ENCODE measurements at regions not wholly inside any gene's neighbourhood (a gene's known extent, or its start where the extent isn't known, plus 50 kb on each side); places are given as distances from the start of the nearest gene placed in this dataset.

GRCh38 chr21:40901691-40902090 lies 54.7 kb upstream of the DSCAM start:
- DNase-seq, result no peak

DNA sequence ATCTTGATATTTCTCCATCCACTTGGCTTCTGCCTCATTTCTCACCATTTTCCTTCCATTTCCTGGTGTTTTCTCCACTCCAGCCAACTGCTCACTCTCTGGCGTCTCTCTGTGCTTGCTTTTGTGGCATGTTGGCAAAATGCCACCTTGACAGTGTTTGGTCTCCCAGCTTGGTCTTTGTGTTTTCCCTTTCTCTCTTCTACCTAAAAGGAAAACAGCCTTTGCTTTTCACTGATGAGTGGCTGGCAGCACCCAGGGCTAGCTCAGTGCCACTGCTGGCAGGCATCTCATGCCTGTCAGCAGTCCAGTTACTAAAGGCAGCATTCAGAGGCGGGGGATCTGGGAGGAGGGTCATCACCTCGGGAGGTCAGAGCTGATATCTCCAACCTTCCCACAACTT lies 55.3 kb upstream of the DSCAM start:
- DNase-seq, result no peak

DNA sequence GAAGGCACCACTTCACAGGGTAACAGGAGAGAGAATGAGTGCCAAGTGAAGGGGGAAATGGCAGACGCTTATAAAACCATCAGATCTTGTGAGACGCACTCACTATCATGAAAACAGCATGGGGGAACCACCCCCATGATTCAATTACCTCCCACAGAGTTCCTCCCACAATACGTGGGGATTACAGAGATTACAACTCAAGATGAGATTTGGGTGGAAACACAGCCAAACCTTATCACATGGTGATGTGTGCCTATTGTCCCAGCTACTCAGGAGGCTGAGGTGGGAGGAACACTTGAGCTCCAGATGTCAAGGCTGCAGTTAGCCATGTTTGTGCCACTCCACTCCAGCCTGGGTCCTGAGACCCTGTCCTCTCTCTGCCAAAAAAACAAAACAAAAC lies 56.0 kb upstream of the DSCAM start:
- DNase-seq, result no peak

GRCh38 chr21:40905251-40905650 lies 58.3 kb upstream of the DSCAM start:
- no peak for DNase-seq

- DNase-seq, result no peak
Observed at GRCh38 chr21:40912375-40912774, 65.4 kb upstream of the DSCAM start.

DNA sequence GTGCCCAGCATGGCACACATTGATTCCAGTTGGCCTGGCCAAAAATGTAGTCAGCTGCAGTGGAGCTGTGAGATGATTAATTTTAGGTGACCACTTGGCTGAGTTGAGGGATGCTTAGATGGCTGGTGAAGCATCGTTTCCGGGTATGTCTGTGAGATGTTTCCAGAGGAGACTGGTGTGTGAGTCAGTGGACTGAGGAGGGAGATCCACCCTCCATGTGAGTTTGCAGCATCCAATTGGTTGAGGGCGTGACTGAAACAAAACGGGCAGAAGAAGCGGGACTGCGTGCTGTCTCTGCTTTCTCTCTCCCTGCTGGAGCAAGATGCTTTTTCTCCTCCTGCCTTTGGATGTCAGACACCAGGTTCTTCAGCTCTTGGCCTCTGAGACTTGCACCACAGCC lies 68.2 kb upstream of the DSCAM start:
- DNase-seq, result no peak

GRCh38 chr21:40923407-40923806 lies 76.4 kb upstream of the DSCAM start:
- peak; percentile 1 for DNase-seq

- no peak for DNase-seq
Observed at GRCh38 chr21:40923901-40924300, 76.9 kb upstream of the DSCAM start.

- no peak for DNase-seq
Observed at GRCh38 chr21:40924641-40925040, 77.7 kb upstream of the DSCAM start.

DNA sequence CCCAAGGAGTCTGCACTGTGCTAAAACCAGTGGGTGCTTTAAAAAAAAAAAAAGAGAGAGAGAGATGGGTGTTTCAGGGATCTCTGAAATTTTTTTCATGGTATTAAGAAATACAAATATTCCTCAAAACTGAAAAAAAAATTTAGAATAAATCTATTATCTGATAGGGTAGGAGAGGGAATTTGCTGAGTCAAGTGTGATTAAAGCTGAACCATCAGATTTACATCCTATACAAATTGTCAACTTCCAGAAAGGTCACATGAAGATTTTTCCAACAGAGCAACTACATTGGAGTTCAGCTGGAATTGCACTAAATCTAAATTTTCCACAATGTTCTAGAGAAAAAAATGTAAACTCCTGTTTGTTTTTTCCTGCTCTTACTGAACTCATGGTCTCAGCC lies 79.3 kb upstream of the DSCAM start:
- DNase-seq, result no peak

DNA sequence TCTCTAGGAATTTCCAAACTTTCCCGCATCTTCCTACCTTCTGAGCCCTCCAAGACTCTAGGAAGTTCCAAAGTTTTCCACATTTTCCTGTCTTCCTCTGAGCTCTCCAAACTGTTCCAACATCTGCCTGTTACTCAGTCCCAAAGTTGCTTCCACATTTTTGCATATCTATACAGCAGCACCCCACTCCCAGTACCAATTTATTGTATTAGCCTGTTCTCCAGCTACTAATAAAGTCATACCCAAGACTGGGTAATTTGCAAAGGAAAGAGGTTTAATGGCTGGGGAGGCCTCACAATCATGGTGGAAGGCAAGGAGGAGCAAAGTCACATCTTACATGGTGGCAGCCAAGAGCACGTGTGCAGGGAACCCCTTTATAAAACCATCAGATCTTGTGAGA lies 82.9 kb upstream of the DSCAM start:
- DNase-seq, result no peak

- DNase-seq, result no peak
Observed at GRCh38 chr21:40931197-40931596, 84.2 kb upstream of the DSCAM start.

DNA sequence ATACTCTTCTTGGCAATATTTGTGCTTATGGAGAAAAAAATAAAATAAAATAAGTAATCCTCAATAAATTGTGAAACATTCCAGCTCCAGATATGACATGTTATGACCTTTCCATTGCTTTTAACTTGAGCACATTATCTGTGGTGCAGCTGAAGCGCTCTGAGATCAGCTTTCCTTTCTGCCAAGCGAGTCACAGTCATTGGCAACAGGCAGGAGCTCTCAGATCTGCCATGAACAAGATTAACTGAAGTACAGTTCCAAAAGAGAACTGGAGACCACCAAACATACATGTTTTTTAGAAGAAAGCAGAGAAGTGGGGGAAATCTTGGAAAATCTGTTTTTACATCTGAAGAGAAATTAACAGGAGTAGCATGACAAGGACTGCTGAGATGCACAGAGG lies 89.2 kb upstream of the DSCAM start:
- no peak for DNase-seq

DNA sequence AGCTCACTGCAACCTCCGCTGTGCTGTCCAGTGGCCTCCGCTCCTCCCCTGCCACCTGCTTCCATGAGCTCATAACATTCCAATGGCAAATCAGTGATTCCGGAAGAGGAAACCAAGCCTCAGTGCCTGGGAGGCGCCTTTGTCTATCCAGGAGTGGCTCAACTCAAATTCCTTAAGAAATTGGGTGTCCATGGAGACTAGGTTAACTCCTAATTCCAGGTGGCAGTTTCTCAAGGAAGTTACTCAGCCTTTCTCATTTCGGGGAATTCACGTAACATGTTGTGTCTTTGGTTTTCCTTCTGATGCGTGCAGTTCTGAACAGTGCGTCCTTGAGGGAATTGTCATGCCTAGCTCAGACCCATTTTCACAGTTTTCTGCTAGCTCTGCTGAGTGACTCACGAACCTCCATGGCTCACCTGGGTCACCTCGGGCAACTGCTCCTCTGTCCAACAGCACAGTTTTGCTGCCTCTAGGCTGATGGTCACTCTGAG lies 89.9 kb upstream of the DSCAM start:
- no peak for DNase-seq

DNA sequence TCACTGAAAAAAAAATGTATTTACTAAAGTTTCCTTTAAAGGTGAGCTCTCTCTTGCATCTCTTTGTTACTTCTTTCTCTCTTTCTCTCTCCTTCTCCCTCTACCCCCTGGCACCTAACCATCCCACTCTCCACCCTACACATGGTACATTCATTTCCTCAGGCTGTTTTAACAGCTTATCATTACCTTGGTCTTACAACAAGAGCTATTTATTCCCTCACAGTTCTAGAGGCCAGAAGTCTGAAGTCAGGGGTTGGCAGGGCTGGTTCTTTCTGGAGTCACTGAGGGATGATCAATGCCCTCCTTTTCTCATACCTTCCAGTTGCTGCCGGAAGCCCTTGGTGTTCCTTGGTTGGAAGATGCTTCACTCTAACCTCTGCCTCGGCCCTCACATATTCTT lies 91.1 kb upstream of the DSCAM start:
- DNase-seq, result no peak

DNA sequence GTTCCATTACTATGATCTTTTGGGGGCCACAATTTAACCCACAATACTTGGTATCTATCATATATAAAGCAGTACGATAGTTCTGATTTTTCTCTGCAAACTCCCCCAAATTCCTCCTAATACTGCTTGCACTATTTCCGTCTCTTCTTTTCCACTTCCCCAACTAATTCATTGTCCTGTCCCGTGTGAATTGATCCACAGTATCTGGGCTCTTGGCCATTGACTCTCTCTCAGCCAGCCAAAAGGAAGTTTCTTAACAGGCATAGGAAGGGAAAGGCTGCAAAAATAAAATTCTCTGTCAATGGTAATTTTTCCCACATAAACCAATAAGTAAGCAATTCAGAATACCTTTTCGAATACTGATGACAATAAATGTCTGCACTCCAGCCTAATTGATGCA lies 91.7 kb upstream of the DSCAM start:
- DNase-seq, result no peak

GRCh38 chr21:40947713-40948112 lies 100.8 kb upstream of the DSCAM start:
- no peak for DNase-seq

GRCh38 chr21:40950970-40951369 lies 104.0 kb upstream of the DSCAM start:
- DNase-seq, result no peak

DNA sequence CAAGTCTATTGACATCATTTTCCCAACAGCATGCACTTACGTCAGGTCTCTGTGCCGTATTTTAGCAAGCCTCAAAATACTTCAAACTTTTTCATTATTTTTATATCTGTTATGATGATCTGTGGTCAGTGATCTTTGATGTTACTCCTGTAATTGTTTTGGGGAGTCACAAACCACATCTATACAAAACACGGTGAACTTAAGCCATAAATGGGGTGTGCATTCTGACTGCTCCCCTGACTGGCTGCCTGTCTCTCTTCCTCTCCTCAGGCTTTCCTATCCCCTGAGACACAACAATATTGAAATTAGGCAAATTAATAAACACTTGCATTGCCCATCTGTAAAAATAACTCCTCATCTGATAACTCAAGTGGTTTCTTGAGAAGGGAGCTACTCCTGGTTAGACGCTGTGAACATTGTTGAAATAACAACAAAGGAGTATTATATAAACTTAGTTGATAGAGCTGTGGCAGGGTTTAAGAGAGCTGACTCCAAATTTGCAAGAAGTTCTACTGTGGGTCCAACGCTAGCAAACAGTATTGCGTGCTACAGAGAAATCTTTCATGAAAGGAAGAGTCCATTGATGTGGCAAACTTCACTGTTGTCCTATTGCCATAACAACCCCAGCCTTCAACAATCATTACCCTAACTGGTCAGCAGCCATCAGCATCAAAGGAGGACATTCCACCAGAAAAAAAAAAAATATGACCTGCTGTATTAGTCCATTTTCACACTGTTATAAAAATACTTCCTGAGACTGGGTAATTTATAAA lies 105.8 kb upstream of the DSCAM start:
- DNase-seq, result no peak

DNA sequence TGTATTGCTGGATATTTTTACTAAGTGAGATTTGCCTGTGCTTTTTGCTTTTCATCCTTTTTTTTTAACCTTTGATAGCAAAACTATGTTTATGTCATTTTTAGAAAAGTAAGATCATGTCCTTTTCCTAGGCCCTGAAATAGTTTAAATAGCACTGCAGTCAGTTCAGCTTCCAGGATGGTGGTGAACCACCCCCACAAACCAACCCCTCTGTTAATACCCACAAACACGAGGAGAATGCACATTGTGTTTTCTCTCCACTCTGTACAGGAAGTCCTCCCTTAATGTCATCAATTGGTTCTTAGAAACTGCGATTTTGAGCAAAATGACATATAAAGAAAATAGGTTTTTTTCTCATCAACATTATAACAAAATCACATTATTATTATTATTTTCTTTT lies 117.7 kb upstream of the DSCAM start:
- DNase-seq, result peak; percentile 77

- DNase-seq, result no peak
Observed at GRCh38 chr21:40967771-40968170, 120.8 kb upstream of the DSCAM start.

- no peak for DNase-seq
Observed at GRCh38 chr21:40972151-40972550, 125.2 kb upstream of the DSCAM start.

- DNase-seq, result no peak
Observed at GRCh38 chr21:40976198-40977109, 129.5 kb upstream of the DSCAM start.

- DNase-seq, result no peak
Observed at GRCh38 chr21:40985370-40985769, 138.4 kb upstream of the DSCAM start.

Data from fibroblast of skin of back (primary cell).